ENCODE measurements at regions not wholly inside any gene's neighbourhood (a gene's known extent, or its start where the extent isn't known, plus 50 kb on each side); places are given as distances from the start of the nearest gene placed in this dataset.

DNA sequence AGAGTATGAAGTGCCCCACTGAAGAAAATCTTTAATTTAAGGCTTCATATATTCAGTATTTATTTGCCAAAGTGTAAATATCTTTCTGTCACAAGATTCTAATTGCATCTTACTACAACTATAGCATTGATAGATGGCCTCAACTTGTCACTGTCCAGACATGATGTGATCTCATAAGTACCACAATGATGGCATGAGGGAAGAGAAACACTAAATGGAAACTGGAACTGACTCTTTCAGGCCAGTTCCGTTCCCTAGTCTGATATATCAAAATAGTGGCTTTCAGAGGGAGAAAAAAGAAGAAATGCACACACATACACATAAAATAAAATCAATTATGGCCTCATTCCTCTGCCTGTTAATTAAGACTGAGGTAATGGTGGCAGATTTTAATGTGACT lies 615.7 kb downstream of the TBL1XR1 start:
- Mint-ChIP-seq H3K27ac (ENCODE audit: unreplicated experiment) (no peak overlapping the region), H3K9me3 (peaks cover 10% of the 10 kb centered on the region), H3K4me1 (no peaks in the 10 kb centered on the region)

DNA sequence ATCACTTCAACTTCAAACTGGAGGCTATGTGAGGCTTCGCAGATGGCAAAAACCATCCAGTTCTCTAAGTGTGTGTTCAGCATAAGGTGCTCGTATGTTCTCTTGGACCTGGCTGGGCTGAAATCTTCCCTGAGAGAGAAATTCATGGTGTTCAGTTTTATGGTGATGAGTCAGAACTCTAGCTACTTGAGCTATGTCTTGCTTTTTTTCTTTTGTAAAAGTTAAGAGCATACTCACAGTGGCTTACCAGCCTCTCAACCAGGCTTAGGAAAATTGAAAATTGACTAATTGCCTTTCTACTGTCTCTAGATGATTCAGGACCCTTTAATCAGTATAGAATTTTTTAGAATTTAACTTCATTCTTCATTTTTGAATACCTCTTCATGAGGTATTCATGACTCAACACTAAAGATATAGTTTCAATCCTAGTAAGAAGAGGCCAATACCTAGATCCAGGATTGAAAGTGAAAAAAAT lies 617.5 kb downstream of the TBL1XR1 start:
- H3K4me3 Mint-ChIP-seq = no peak overlapping the region
- peaks cover 10% of the 10 kb centered on the region for H3K9me3 Mint-ChIP-seq
- no peak for TF ChIP-seq CTCF (conservative IDR thresholded peaks at IDR 0.05)
- no peaks in the 10 kb centered on the region for H3K36me3 Mint-ChIP-seq (ENCODE audit: low read depth)
- no peaks in the 10 kb centered on the region for H3K4me1 Mint-ChIP-seq
- H3K27ac Mint-ChIP-seq (ENCODE audit: unreplicated experiment) = no peak overlapping the region
- no peak for DNase-seq (ENCODE audit: low read depth, low spot score)
- no peaks in the 10 kb centered on the region for H3K27me3 Mint-ChIP-seq (ENCODE audit: low read depth)

More for the DNA sequence above, 615.7 kb downstream of the TBL1XR1 start:
- Mint-ChIP-seq H3K27me3 (ENCODE audit: low read depth) (no peaks in the 10 kb centered on the region), H3K36me3 (ENCODE audit: low read depth) (no peaks in the 10 kb centered on the region), H3K4me3 (no peak overlapping the region)
- DNase-seq (ENCODE audit: low read depth, low spot score) = no peak
- TF ChIP-seq CTCF (conservative IDR thresholded peaks at IDR 0.05) = no peak

GRCh38 chr3:176578316-176578715 lies 619.0 kb downstream of the TBL1XR1 start:
- H3K36me3 Mint-ChIP-seq (ENCODE audit: low read depth) = no peaks in the 10 kb centered on the region
- no peak for TF ChIP-seq CTCF (conservative IDR thresholded peaks at IDR 0.05)
- H3K27me3 Mint-ChIP-seq (ENCODE audit: low read depth) = no peaks in the 10 kb centered on the region
- peaks cover 3% of the 10 kb centered on the region for H3K9me3 Mint-ChIP-seq
- DNase-seq (ENCODE audit: low read depth, low spot score) = no peak
- H3K27ac Mint-ChIP-seq (ENCODE audit: unreplicated experiment) = no peak overlapping the region
- no peaks in the 10 kb centered on the region for H3K4me1 Mint-ChIP-seq
- H3K4me3 Mint-ChIP-seq = no peak overlapping the region

GRCh38 chr3:176577447-176577846 lies 619.8 kb downstream of the TBL1XR1 start:
- no peaks in the 10 kb centered on the region for H3K4me1 Mint-ChIP-seq
- no peak for DNase-seq (ENCODE audit: low read depth, low spot score)
- no peak overlapping the region for H3K27ac Mint-ChIP-seq (ENCODE audit: unreplicated experiment)
- no peaks in the 10 kb centered on the region for H3K27me3 Mint-ChIP-seq (ENCODE audit: low read depth)
- H3K36me3 Mint-ChIP-seq (ENCODE audit: low read depth) = no peaks in the 10 kb centered on the region
- peaks cover 3% of the 10 kb centered on the region for H3K9me3 Mint-ChIP-seq
- no peak overlapping the region for H3K4me3 Mint-ChIP-seq
- no peak for TF ChIP-seq CTCF (conservative IDR thresholded peaks at IDR 0.05)

DNA sequence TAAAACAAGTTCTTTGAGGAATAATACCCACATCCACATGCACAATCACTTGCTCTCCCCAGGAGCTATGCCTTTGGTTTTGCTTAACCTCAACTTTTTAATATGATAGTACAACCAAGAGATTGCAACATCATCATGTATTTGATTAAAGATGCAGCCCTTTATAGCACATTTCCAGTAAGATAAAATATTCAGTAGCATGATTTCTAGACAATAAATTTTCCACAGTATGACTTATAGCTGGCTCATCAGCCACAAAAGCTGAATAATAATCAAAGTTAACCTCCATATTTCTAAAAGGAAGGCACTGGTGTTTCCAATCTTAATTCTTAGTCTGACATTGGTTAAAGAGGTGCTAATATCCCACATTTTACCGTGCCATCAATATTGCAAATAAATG lies 622.5 kb downstream of the TBL1XR1 start:
- Mint-ChIP-seq H3K36me3 (ENCODE audit: low read depth) (no peaks in the 10 kb centered on the region), H3K27ac (ENCODE audit: unreplicated experiment) (no peak overlapping the region), H3K27me3 (ENCODE audit: low read depth) (no peaks in the 10 kb centered on the region), H3K4me1 (no peaks in the 10 kb centered on the region), H3K9me3 (no peaks in the 10 kb centered on the region), H3K4me3 (no peak overlapping the region)
- TF ChIP-seq CTCF (conservative IDR thresholded peaks at IDR 0.05) = no peak
- no peak for DNase-seq (ENCODE audit: low read depth, low spot score)

DNA sequence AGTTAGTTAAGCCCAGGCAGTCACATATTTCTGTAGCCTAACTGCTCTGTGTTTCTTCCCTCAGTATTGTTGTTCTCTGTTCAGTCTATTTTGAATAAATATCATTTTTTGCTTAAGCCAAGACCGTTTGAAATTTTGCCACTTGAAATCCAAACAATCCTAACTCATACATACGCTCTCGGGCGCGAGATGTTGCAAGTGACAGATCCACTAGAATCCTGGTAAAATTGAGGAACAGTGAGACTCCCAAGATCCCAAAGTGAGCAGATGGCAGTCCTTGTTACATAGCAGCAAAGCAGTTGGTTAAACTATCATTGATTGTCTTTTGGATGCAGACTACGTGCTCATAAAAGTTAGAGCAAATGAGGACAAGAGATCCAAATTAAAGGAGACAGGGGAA lies 625.4 kb downstream of the TBL1XR1 start:
- no peak for DNase-seq (ENCODE audit: low read depth, low spot score)
- Mint-ChIP-seq H3K4me3 (no peak overlapping the region), H3K4me1 (peaks cover 7% of the 10 kb centered on the region), H3K27ac (ENCODE audit: unreplicated experiment) (no peak overlapping the region), H3K27me3 (ENCODE audit: low read depth) (no peaks in the 10 kb centered on the region), H3K36me3 (ENCODE audit: low read depth) (no peaks in the 10 kb centered on the region), H3K9me3 (peaks cover 3% of the 10 kb centered on the region)
- TF ChIP-seq CTCF (conservative IDR thresholded peaks at IDR 0.05) = no peak

Data from neural crest cell (in vitro differentiated cells).